CD4-positive, CD25-positive, alpha-beta regulatory T cell (primary cell): ENCODE measurements at regions not wholly inside any gene's neighbourhood (a gene's known extent, or its start where the extent isn't known, plus 50 kb on each side); places are given as distances from the start of the nearest gene placed in this dataset.

Source experiments
- ATAC-seq, 2 donors: fragments of 150-1000 bp; cut with Tn5 transposase; one replicate each; pipeline ENCODE4 v1.10.0; 2021; ENCODE audit warnings: low read depth in 2 of 2, moderate number of reproducible peaks in 2 of 2, moderate library complexity in 1 of 2
- DNase-seq, 3 donors: peaks; one replicate each; pipeline versions ENCODE4 v3.0.0 to v3.0.0-alpha.2; 2012 to 2022; ENCODE audit warnings: mixed read lengths in 1 of 3
- H3K27ac ChIP-seq: one replicate; pipeline ENCODE4 v1.7.0; 2013; ENCODE audit warnings: mild to moderate bottlenecking, low read length; ENCODE audit not compliant: insufficient read depth, poor library complexity, severe bottlenecking
- H3K27me3 ChIP-seq: one replicate; pipeline ENCODE4 v1.7.0; 2013; ENCODE audit warnings: low read length; ENCODE audit not compliant: control insufficient read depth, insufficient read depth
- H3K36me3 ChIP-seq: one replicate; pipeline ENCODE4 v1.7.0; 2013; ENCODE audit warnings: mild to moderate bottlenecking, low read length, moderate library complexity; ENCODE audit not compliant: control insufficient read depth, insufficient read depth
- H3K4me1 ChIP-seq: 2 replicates; pipeline ENCODE4 v1.7.0; 2013; ENCODE audit warnings: mild to moderate bottlenecking, low read length; ENCODE audit not compliant: insufficient read depth, control insufficient read depth, poor library complexity, severe bottlenecking
- H3K4me3 ChIP-seq: one replicate; pipeline ENCODE4 v1.7.0; 2013; ENCODE audit warnings: low read depth, mild to moderate bottlenecking, low read length, moderate library complexity
- H3K9me3 ChIP-seq, 2 experiments: 1 replicate in 1 of 2; 2 replicates in 1 of 2; pipeline ENCODE4 v1.7.0; 2013; ENCODE audit warnings: low read length in 2 of 2, mild to moderate bottlenecking in 1 of 2, moderate library complexity in 1 of 2; ENCODE audit not compliant: control insufficient read depth in 2 of 2
- H3K27ac Mint-ChIP-seq, 3 donors: one replicate each; pipeline ENCODE4 v1.8.0; 2020 to 2022; ENCODE audit warnings: mild to moderate bottlenecking in 3 of 3, mixed read lengths in 3 of 3, moderate library complexity in 2 of 3
- H3K27me3 Mint-ChIP-seq: one replicate; pipeline ENCODE4 v1.8.0; 2022; ENCODE audit warnings: mild to moderate bottlenecking, mixed read lengths
- H3K36me3 Mint-ChIP-seq: one replicate; pipeline ENCODE4 v1.8.0; 2020; ENCODE audit warnings: mixed read lengths
- H3K4me1 Mint-ChIP-seq, 4 donors: one replicate each; pipeline ENCODE4 v1.8.0; 2020 to 2022; ENCODE audit warnings: mixed read lengths in 4 of 4, mild to moderate bottlenecking in 1 of 4
- H3K4me3 Mint-ChIP-seq, 4 donors: one replicate each; pipeline ENCODE4 v1.8.0; 2020 to 2022; ENCODE audit warnings: mild to moderate bottlenecking in 4 of 4, mixed read lengths in 4 of 4, moderate library complexity in 3 of 4
- H3K9me3 Mint-ChIP-seq, 7 donors: one replicate each; pipeline ENCODE4 v1.8.0; 2020 to 2022; ENCODE audit warnings: mixed read lengths in 7 of 7, mild to moderate bottlenecking in 3 of 7, moderate library complexity in 2 of 7

GRCh38 chr1:234772345-234773147 lies 162.6 kb upstream of the IRF2BP2 start:
- Mint-ChIP-seq H3K27me3 (peaks cover 6% of the 10 kb centered on the region), H3K4me3 (peak overlapping the region; percentile 68 to 87 (median 80)), H3K27ac (peak overlapping the region; percentile 93 to 99 (median 96)), H3K4me1 (peaks cover 22 to 54% (median 30%) of the 10 kb centered on the region in 4 donors), H3K9me3 (peaks cover 0 to 2% (median 0%) of the 10 kb centered on the region in 7 donors), H3K36me3 (no peaks in the 10 kb centered on the region)
- Histone ChIP-seq H3K27ac (peak overlapping the region; percentile 65), H3K4me3 (peak overlapping the region; percentile 61), H3K9me3 (no peaks in the 10 kb centered on the region), H3K27me3 (no peaks in the 10 kb centered on the region), H3K4me1 (peaks cover 38% of the 10 kb centered on the region), H3K36me3 (no peaks in the 10 kb centered on the region)
- ATAC-seq = peak; percentile 94
- peak; percentile 67 to 91 (median 74) for DNase-seq

- Mint-ChIP-seq H3K4me1 (peaks cover 22 to 60% (median 31%) of the 10 kb centered on the region in 4 donors), H3K27ac (peak overlapping the region; percentile 93 to 99 (median 96)), H3K9me3 (peaks cover 0 to 2% (median 0%) of the 10 kb centered on the region in 7 donors), H3K4me3 (peak overlapping the region; percentile 68 to 87 (median 80)), H3K36me3 (no peaks in the 10 kb centered on the region), H3K27me3 (peaks cover 6% of the 10 kb centered on the region)
- no peak for ATAC-seq
- peak overlapping the region; percentile 61 for H3K4me3 ChIP-seq
- DNase-seq = no peak
- H3K36me3 ChIP-seq = no peaks in the 10 kb centered on the region
- H3K9me3 ChIP-seq = no peaks in the 10 kb centered on the region
- H3K27ac ChIP-seq = peak overlapping the region; percentile 65
- peaks cover 38% of the 10 kb centered on the region for H3K4me1 ChIP-seq
- no peaks in the 10 kb centered on the region for H3K27me3 ChIP-seq
Measured at GRCh38 chr1:234771642-234772344, 161.8 kb upstream of the IRF2BP2 start.

- peaks cover 22 to 60% (median 31%) of the 10 kb centered on the region in 4 donors for H3K4me1 Mint-ChIP-seq
- no peaks in the 10 kb centered on the region for H3K9me3 ChIP-seq
- no peaks in the 10 kb centered on the region for H3K36me3 ChIP-seq
- no peak overlapping the region for H3K4me3 ChIP-seq
- no peaks in the 10 kb centered on the region for H3K36me3 Mint-ChIP-seq
- peaks cover 6% of the 10 kb centered on the region for H3K27me3 Mint-ChIP-seq
- DNase-seq = no peak
- H3K9me3 Mint-ChIP-seq = peaks cover 0 to 2% (median 0%) of the 10 kb centered on the region in 7 donors
- H3K4me3 Mint-ChIP-seq = peak overlapping the region in 2 of 4 donors; percentile 13 to 68
- H3K27ac Mint-ChIP-seq = peak overlapping the region in 2 of 3 donors; percentile 85 to 93
- H3K27me3 ChIP-seq = no peaks in the 10 kb centered on the region
- peak overlapping the region; percentile 65 for H3K27ac ChIP-seq
- ATAC-seq = no peak
- peaks cover 38% of the 10 kb centered on the region for H3K4me1 ChIP-seq
Measured at GRCh38 chr1:234770924-234771540, 161.1 kb upstream of the IRF2BP2 start.

DNA sequence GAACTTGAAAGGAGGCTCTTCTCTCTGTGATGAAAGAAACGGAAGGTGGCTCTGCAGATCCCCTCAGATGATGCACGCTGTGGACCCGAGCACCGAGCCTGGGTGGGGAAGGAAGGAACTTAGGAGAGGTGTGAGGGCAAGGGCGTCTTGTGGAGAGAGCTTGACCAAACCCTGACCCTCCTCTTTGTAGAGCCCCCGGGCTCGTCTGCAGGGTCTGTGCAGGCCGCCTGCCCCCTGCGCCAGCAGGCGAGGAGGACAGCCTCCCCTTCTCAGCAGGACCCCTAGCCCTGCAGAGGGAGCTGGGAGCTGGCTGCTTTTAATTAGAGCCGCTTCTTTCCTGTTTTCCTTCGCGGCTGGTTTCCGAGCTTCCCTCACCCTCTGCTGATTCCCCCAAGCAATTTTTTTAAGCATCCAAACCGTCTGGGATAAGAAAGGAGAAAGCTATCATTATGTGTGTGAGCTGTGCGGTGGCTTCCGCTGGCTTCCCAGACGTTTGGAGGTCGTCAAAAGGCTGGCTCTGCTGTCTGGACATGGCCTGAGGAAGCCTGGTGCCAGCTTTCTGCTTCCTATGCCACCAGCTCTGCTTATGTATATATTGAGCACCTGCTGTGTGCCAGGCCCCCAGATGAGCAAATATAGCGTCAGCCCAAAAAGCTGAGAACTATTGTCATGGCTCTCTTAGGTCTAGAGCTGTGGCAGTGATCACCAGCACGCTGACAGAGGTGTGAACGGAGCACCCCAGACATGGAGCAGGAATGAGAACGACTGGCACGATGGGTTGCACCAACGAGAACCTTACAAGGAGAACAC lies 160.2 kb upstream of the IRF2BP2 start:
- peak overlapping the region in 2 of 4 donors; percentile 2 to 26 for H3K4me3 Mint-ChIP-seq
- no peak overlapping the region for H3K4me3 ChIP-seq
- no peaks in the 10 kb centered on the region for H3K36me3 ChIP-seq
- no peak for ATAC-seq
- no peak for DNase-seq
- H3K27me3 ChIP-seq = no peaks in the 10 kb centered on the region
- H3K36me3 Mint-ChIP-seq = no peaks in the 10 kb centered on the region
- peak overlapping the region; percentile 37 to 94 (median 82) for H3K27ac Mint-ChIP-seq
- no peaks in the 10 kb centered on the region for H3K9me3 Mint-ChIP-seq
- H3K4me1 ChIP-seq = peaks cover 38% of the 10 kb centered on the region
- no peak overlapping the region for H3K27ac ChIP-seq
- no peaks in the 10 kb centered on the region for H3K9me3 ChIP-seq
- H3K27me3 Mint-ChIP-seq = peaks cover 6% of the 10 kb centered on the region
- H3K4me1 Mint-ChIP-seq = peaks cover 26 to 60% (median 34%) of the 10 kb centered on the region in 4 donors

- Histone ChIP-seq H3K36me3 (no peaks in the 10 kb centered on the region), H3K4me1 (peaks cover 38% of the 10 kb centered on the region), H3K27ac (no peak overlapping the region), H3K4me3 (no peak overlapping the region), H3K9me3 (no peaks in the 10 kb centered on the region), H3K27me3 (no peaks in the 10 kb centered on the region)
- Mint-ChIP-seq H3K9me3 (no peaks in the 10 kb centered on the region), H3K27me3 (peaks cover 6% of the 10 kb centered on the region), H3K27ac (peak overlapping the region; percentile 63 to 94 (median 82)), H3K4me1 (peaks cover 26 to 60% (median 34%) of the 10 kb centered on the region in 4 donors), H3K36me3 (no peaks in the 10 kb centered on the region), H3K4me3 (peak overlapping the region in 1 of 4 donors; percentile 26)
- DNase-seq (no peak), ATAC-seq (no peak)
Measured at GRCh38 chr1:234769284-234769985, 159.5 kb upstream of the IRF2BP2 start.

GRCh38 chr1:234768569-234769283 lies 158.7 kb upstream of the IRF2BP2 start:
- DNase-seq (peak in 2 of 3 donors; percentile 29 to 63), ATAC-seq (peak in 1 of 2 donors; percentile 17)
- Histone ChIP-seq H3K27ac (peak overlapping the region; percentile 53), H3K4me1 (peaks cover 38% of the 10 kb centered on the region), H3K27me3 (no peaks in the 10 kb centered on the region), H3K9me3 (no peaks in the 10 kb centered on the region), H3K36me3 (no peaks in the 10 kb centered on the region), H3K4me3 (no peak overlapping the region)
- Mint-ChIP-seq H3K4me3 (peak overlapping the region; percentile 10 to 73 (median 61)), H3K4me1 (peaks cover 26 to 60% (median 35%) of the 10 kb centered on the region in 4 donors), H3K9me3 (no peaks in the 10 kb centered on the region), H3K36me3 (no peaks in the 10 kb centered on the region), H3K27ac (peak overlapping the region; percentile 63 to 94 (median 83)), H3K27me3 (peaks cover 6% of the 10 kb centered on the region)
